ENCODE measurements at regions not wholly inside any gene's neighbourhood (a gene's known extent, or its start where the extent isn't known, plus 50 kb on each side); places are given as distances from the start of the nearest gene placed in this dataset.
"Not testable (repeated sequence)": the region's sequence is repeated elsewhere in the genome, so short reads cannot be mapped to it uniquely, and the experiment has no call there.

- Histone ChIP-seq H3K4me1 (ENCODE audit: control insufficient read depth, insufficient read depth, low read length, unreplicated experiment) (no peaks in the 10 kb centered on the region), H3K27me3 (ENCODE audit: insufficient read depth, low read length) (no peaks in the 10 kb centered on the region), H2AFZ (ENCODE audit: low read length, unreplicated experiment) (no peak overlapping the region), H3K79me2 (ENCODE audit: control insufficient read depth, insufficient read depth, low read length, unreplicated experiment) (no peaks in the 10 kb centered on the region), H3K27ac (ENCODE audit: low read depth, low read length) (no peak overlapping the region), H3K4me3 (ENCODE audit: low read depth, low read length) (no peak overlapping the region), H3K36me3 (ENCODE audit: insufficient read depth, low read length) (no peaks in the 10 kb centered on the region)
Observed at GRCh38 chr10:8337332-8337651, 282.8 kb downstream of the GATA3 start.

GRCh38 chr10:8338177-8338766 is 283.8 kb downstream of the GATA3 start:
- Histone ChIP-seq H2AFZ (ENCODE audit: low read length, unreplicated experiment) (no peak overlapping the region), H3K27ac (ENCODE audit: low read depth, low read length) (no peak overlapping the region), H3K27me3 (ENCODE audit: insufficient read depth, low read length) (no peaks in the 10 kb centered on the region), H3K4me3 (ENCODE audit: low read depth, low read length) (no peak overlapping the region), H3K79me2 (ENCODE audit: control insufficient read depth, insufficient read depth, low read length, unreplicated experiment) (no peaks in the 10 kb centered on the region), H3K4me1 (ENCODE audit: control insufficient read depth, insufficient read depth, low read length, unreplicated experiment) (no peaks in the 10 kb centered on the region), H3K36me3 (ENCODE audit: insufficient read depth, low read length) (no peaks in the 10 kb centered on the region)

DNA sequence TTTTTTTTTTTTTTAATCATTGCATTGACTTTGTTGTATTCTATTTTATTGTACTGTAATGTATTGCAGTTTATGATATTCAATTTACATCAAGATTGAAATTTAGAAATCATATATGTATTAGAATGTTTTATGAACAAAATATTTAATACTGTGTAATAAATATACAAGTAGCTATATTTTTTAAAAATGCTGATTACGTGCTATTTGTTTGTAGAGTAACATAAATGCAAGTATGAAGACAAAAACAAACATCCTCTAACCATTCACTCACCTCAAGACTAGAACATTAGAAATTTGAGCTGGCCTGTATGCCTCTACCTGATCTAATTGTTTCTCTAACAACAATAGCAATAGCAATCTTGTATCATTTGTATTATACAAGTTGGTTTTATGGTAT is 290.3 kb downstream of the GATA3 start:
- Histone ChIP-seq H3K27me3 (ENCODE audit: insufficient read depth, low read length) (no peaks in the 10 kb centered on the region; the same call in 1 of the 2 replicates), H3K4me3 (ENCODE audit: low read depth, low read length) (no peak overlapping the region), H3K36me3 (ENCODE audit: insufficient read depth, low read length) (no peaks in the 10 kb centered on the region), H3K79me2 (ENCODE audit: control insufficient read depth, insufficient read depth, low read length, unreplicated experiment) (no peaks in the 10 kb centered on the region), H2AFZ (ENCODE audit: low read length, unreplicated experiment) (no peak overlapping the region), H3K27ac (ENCODE audit: low read depth, low read length) (no peak overlapping the region), H3K4me1 (ENCODE audit: control insufficient read depth, insufficient read depth, low read length, unreplicated experiment) (no peaks in the 10 kb centered on the region)

GRCh38 chr10:8346861-8347260 is 292.4 kb downstream of the GATA3 start:
- Histone ChIP-seq H2AFZ (ENCODE audit: low read length, unreplicated experiment) (no peak overlapping the region), H3K79me2 (ENCODE audit: control insufficient read depth, insufficient read depth, low read length, unreplicated experiment) (no peaks in the 10 kb centered on the region), H3K4me1 (ENCODE audit: control insufficient read depth, insufficient read depth, low read length, unreplicated experiment) (no peaks in the 10 kb centered on the region), H3K4me3 (ENCODE audit: low read depth, low read length) (no peak overlapping the region), H3K27ac (ENCODE audit: low read depth, low read length) (no peak overlapping the region), H3K27me3 (ENCODE audit: insufficient read depth, low read length) (no peaks in the 10 kb centered on the region; the same call in 1 of the 2 replicates), H3K36me3 (ENCODE audit: insufficient read depth, low read length) (no peaks in the 10 kb centered on the region)

- not testable (repeated sequence) for H3K27ac ChIP-seq (ENCODE audit: low read depth, low read length); H3K27me3 ChIP-seq (ENCODE audit: insufficient read depth, low read length); H3K79me2 ChIP-seq (ENCODE audit: control insufficient read depth, insufficient read depth, low read length, unreplicated experiment); H3K4me3 ChIP-seq (ENCODE audit: low read depth, low read length); H3K36me3 ChIP-seq (ENCODE audit: insufficient read depth, low read length); H2AFZ ChIP-seq (ENCODE audit: low read length, unreplicated experiment); H3K4me1 ChIP-seq (ENCODE audit: control insufficient read depth, insufficient read depth, low read length, unreplicated experiment)
Observed at GRCh38 chr10:8347614-8348013, 293.1 kb downstream of the GATA3 start.

DNA sequence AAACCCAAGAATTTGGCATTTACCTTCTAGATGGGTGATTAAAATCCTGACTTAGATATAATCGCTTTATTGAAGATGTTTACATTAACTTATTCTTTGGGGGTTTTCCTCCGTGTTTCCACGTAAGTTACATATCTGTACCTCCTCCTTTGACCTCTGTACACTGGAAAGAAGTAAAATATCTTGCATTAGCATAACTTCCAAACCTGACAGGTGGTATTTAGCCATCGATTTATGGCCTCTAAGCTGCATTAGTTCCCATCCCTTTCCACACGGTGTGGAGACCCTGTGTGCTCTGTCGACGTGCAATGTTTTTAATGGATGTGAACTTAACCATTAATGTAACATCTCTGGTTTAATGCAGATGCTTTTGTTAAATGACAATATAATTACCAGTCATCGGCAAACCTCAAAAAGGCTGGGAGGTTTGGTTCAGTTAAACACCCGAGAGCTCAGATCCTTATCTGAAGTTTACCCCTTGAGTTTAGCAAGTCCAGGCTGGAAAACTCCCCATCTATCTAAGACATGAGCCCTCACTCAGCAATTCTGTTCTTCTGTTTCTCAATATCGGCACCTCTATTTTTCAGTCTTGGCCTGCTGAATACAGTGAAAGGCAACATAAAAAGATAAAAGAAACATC is 295.2 kb downstream of the GATA3 start:
- no peaks in the 10 kb centered on the region; the same call in 1 of the 2 replicates for H3K27me3 ChIP-seq (ENCODE audit: insufficient read depth, low read length)
- H3K4me1 ChIP-seq (ENCODE audit: control insufficient read depth, insufficient read depth, low read length, unreplicated experiment): no peaks in the 10 kb centered on the region
- no peak overlapping the region for H2AFZ ChIP-seq (ENCODE audit: low read length, unreplicated experiment)
- H3K36me3 ChIP-seq (ENCODE audit: insufficient read depth, low read length): no peaks in the 10 kb centered on the region
- H3K79me2 ChIP-seq (ENCODE audit: control insufficient read depth, insufficient read depth, low read length, unreplicated experiment): no peaks in the 10 kb centered on the region
- no peak overlapping the region for H3K4me3 ChIP-seq (ENCODE audit: low read depth, low read length)
- no peak overlapping the region for H3K27ac ChIP-seq (ENCODE audit: low read depth, low read length)

DNA sequence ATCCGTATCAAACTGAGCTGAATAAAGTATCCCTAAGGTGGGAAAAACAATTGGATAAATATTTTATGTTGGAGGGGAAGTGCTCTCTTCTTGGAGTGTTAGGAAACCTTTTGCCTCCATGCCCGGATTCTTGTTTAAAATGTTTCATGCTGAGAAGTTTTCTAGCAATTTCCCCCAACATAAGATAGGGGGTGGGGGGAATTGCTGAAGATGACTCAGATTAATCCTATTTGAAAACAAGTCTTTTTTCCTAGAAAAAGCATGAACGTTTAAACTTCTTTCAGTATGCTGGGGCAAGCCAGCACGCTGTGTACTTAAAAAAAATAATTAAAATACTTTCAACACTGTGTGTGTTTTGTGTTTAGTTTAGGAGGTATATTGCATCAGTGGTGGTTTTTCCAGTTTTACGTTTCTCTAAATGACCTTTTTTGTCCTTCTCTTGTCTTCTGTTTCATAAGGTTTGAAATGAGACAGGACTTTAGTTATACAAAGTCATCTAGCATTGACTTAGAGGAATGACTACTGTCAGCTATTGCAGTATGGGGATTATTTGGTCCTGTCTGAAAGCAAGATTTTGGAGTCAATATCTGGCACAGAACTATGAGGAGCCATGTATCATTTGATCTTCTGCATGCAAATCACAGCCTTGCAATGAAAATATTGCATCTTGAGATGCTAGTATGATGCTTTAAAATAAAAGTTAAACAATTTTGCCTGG is 295.9 kb downstream of the GATA3 start:
- Histone ChIP-seq H3K4me3 (ENCODE audit: low read depth, low read length) (no peak overlapping the region), H3K4me1 (ENCODE audit: control insufficient read depth, insufficient read depth, low read length, unreplicated experiment) (no peaks in the 10 kb centered on the region), H3K36me3 (ENCODE audit: insufficient read depth, low read length) (no peaks in the 10 kb centered on the region)

GRCh38 chr10:8352171-8353075 is 297.9 kb downstream of the GATA3 start:
- no peak overlapping the region for H2AFZ ChIP-seq (ENCODE audit: low read length, unreplicated experiment)
- no peak overlapping the region for H3K27ac ChIP-seq (ENCODE audit: low read depth, low read length)
- no peaks in the 10 kb centered on the region for H3K79me2 ChIP-seq (ENCODE audit: control insufficient read depth, insufficient read depth, low read length, unreplicated experiment)

More for the DNA sequence above, 295.9 kb downstream of the GATA3 start:
- Histone ChIP-seq H3K79me2 (ENCODE audit: control insufficient read depth, insufficient read depth, low read length, unreplicated experiment) (no peaks in the 10 kb centered on the region), H3K27me3 (ENCODE audit: insufficient read depth, low read length) (no peaks in the 10 kb centered on the region; the same call in 1 of the 2 replicates), H3K27ac (ENCODE audit: low read depth, low read length) (no peak overlapping the region), H2AFZ (ENCODE audit: low read length, unreplicated experiment) (no peak overlapping the region)

DNA sequence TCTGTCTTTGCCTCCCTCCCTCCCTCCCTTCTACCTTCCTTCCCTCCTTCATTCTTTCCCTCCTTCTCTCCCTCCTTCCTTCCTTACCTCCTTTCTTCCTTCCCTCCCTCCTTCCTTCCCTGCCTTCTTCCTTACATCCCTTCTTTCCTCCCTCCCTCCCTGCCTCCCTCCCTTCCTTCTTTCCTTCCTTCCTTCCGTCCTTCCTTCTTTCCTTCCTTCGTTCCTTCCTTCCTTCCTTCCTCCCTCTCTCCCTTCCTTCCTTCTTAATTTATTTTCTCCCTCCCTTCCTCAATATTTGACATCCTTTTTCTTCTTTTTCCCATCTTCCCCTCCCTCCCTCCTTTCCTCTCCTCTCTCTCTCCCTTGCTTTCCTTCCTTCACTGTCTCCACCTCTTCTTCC is 301.8 kb downstream of the GATA3 start:
- no peaks in the 10 kb centered on the region for H3K27me3 ChIP-seq (ENCODE audit: insufficient read depth, low read length)
- H2AFZ ChIP-seq (ENCODE audit: low read length, unreplicated experiment): no peak overlapping the region
- no peaks in the 10 kb centered on the region for H3K79me2 ChIP-seq (ENCODE audit: control insufficient read depth, insufficient read depth, low read length, unreplicated experiment)
- no peak overlapping the region for H3K27ac ChIP-seq (ENCODE audit: low read depth, low read length)
- no peaks in the 10 kb centered on the region for H3K4me1 ChIP-seq (ENCODE audit: control insufficient read depth, insufficient read depth, low read length, unreplicated experiment)
- no peaks in the 10 kb centered on the region for H3K36me3 ChIP-seq (ENCODE audit: insufficient read depth, low read length)
- H3K4me3 ChIP-seq (ENCODE audit: low read depth, low read length): no peak overlapping the region

More at GRCh38 chr10:8352171-8353075, 297.9 kb downstream of the GATA3 start:
- Histone ChIP-seq H3K4me3 (ENCODE audit: low read depth, low read length) (no peak overlapping the region), H3K36me3 (ENCODE audit: insufficient read depth, low read length) (no peaks in the 10 kb centered on the region), H3K27me3 (ENCODE audit: insufficient read depth, low read length) (no peaks in the 10 kb centered on the region; the same call in 1 of the 2 replicates), H3K4me1 (ENCODE audit: control insufficient read depth, insufficient read depth, low read length, unreplicated experiment) (no peaks in the 10 kb centered on the region)

DNA sequence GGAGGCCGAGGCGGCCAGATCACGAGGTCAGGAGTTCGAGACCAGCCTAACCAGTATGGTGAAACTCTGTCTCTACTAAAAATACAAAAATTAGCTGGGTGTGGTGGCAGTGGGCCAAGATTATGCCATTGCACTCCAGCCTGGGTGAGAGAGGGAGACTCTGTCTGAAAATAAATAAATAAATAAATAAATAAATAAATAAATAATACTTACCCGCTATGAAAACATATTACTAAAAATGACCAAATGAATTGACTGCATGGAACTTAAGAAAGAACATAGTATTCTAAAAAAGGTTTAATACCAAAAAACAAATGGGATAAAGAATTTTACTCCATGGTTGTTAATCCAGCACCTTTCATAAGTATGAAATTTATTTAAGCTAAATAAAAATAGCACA is 305.0 kb downstream of the GATA3 start:
- Histone ChIP-seq H3K27me3 (ENCODE audit: insufficient read depth, low read length) (no peaks in the 10 kb centered on the region), H3K27ac (ENCODE audit: low read depth, low read length) (no peak overlapping the region)

More for the DNA sequence above, 305.0 kb downstream of the GATA3 start:
- H3K4me1 ChIP-seq (ENCODE audit: control insufficient read depth, insufficient read depth, low read length, unreplicated experiment): no peaks in the 10 kb centered on the region
- H2AFZ ChIP-seq (ENCODE audit: low read length, unreplicated experiment): no peak overlapping the region
- no peaks in the 10 kb centered on the region for H3K36me3 ChIP-seq (ENCODE audit: insufficient read depth, low read length)
- H3K4me3 ChIP-seq (ENCODE audit: low read depth, low read length): no peak overlapping the region
- H3K79me2 ChIP-seq (ENCODE audit: control insufficient read depth, insufficient read depth, low read length, unreplicated experiment): no peaks in the 10 kb centered on the region
